ENCODE measurements at regions not wholly inside any gene's neighbourhood (a gene's known extent, or its start where the extent isn't known, plus 50 kb on each side); places are given as distances from the start of the nearest gene placed in this dataset.

- TF ChIP-seq REST (IDR thresholded peaks at IDR 0.05; ENCODE audit: unreplicated experiment), result no peak
Measured at GRCh38 chr4:10184501-10184938, 67.9 kb upstream of the WDR1 start (continued).

- DNase-seq (ENCODE audit: low spot score) (no peak), ATAC-seq (no peak)
- H3K9me2 ChIP-seq (ENCODE audit: insufficient read depth), result peaks cover 7% of the 10 kb centered on the region; the same call in 1 of the 2 replicates
- no peaks in the 10 kb centered on the region for H3K4me1 ChIP-seq (ENCODE audit: insufficient read depth)
- no peak overlapping the region for H3K27ac Mint-ChIP-seq
- H2AFZ ChIP-seq, result no peak overlapping the region
- H3F3A ChIP-seq (replicated peaks; ENCODE audit: low read depth), result no peaks in the 10 kb centered on the region
- H3K79me2 ChIP-seq (replicated peaks; ENCODE audit: insufficient read depth), result no peaks in the 10 kb centered on the region
- H3K9me3 Mint-ChIP-seq, result no peaks in the 10 kb centered on the region; the same call in 2 of the 3 replicates
- no peaks in the 10 kb centered on the region for H3K36me3 Mint-ChIP-seq (ENCODE audit: low read depth)
- no peak overlapping the region for H3K27ac ChIP-seq (ENCODE audit: low read depth)
- no peak overlapping the region for H3K4me2 ChIP-seq
- H3K4me3 ChIP-seq, result no peak overlapping the region
- H3K4me1 Mint-ChIP-seq, result no peaks in the 10 kb centered on the region
- H3K27me3 Mint-ChIP-seq (ENCODE audit: insufficient read depth, low read depth, poor library complexity), result no peaks in the 10 kb centered on the region
- H3K36me3 ChIP-seq (ENCODE audit: insufficient read depth), result no peaks in the 10 kb centered on the region
- no peaks in the 10 kb centered on the region for H4K20me1 ChIP-seq (replicated peaks; ENCODE audit: insufficient read depth)
- H3K27me3 ChIP-seq (ENCODE audit: insufficient read depth), result no peaks in the 10 kb centered on the region
- H3K4me3 Mint-ChIP-seq, result no peak overlapping the region
- TF ChIP-seq STAT1 (IDR thresholded peaks at IDR 0.05; ENCODE audit: unreplicated experiment) (no peak), ZNF331 (CRISPR knock-in tag; IDR thresholded peaks at IDR 0.05; ENCODE audit: low read depth) (no peak), EZH2phosphoT487 (IDR thresholded peaks at IDR 0.05; ENCODE audit: unreplicated experiment) (no peak), ZNF462 (CRISPR knock-in tag; IDR thresholded peaks at IDR 0.05) (no peak), ZNF114 (CRISPR knock-in tag; IDR thresholded peaks at IDR 0.05) (no peak), POLR2AphosphoS5 (IDR thresholded peaks at IDR 0.05; ENCODE audit: low read depth) (no peak), REST (IDR thresholded peaks at IDR 0.05; ENCODE audit: unreplicated experiment) (no peak), NANOG (IDR thresholded peaks at IDR 0.05; ENCODE audit: borderline replicate concordance) (no peak), CREB1 (CRISPR knock-in tag; IDR thresholded peaks at IDR 0.05; ENCODE audit: low read depth) (no peak), CTCF (conservative IDR thresholded peaks at IDR 0.05; ENCODE audit: low read depth in 2 of 2) (no peak)
Measured at GRCh38 chr4:10184041-10184440, 67.4 kb upstream of the WDR1 start.

Data from GM23338 (cell line).